Mucosa of rectum (tissue), 2 donors: ENCODE measurements at regions not wholly inside any gene's neighbourhood (a gene's known extent, or its start where the extent isn't known, plus 50 kb on each side); places are given as distances from the start of the nearest gene placed in this dataset.

Experiments
- H3K27ac ChIP-seq, 2 donors: one replicate each; pipeline ENCODE4 v1.7.0; 2013; ENCODE audit warnings: inconsistent platforms in 2 of 2, low read depth in 2 of 2, low read length in 2 of 2
- H3K27me3 ChIP-seq, 2 donors: one replicate each; pipeline ENCODE4 v1.7.0; 2013; ENCODE audit warnings: low read length in 2 of 2; ENCODE audit not compliant: control insufficient read depth in 2 of 2, insufficient read depth in 2 of 2
- H3K36me3 ChIP-seq, 2 donors: one replicate each; pipeline ENCODE4 v1.7.0; 2013; ENCODE audit warnings: low read length in 2 of 2; ENCODE audit not compliant: control insufficient read depth in 2 of 2, insufficient read depth in 2 of 2
- H3K4me1 ChIP-seq, 2 donors: one replicate each; pipeline ENCODE4 v1.7.0; 2013; ENCODE audit warnings: low read length in 2 of 2, mild to moderate bottlenecking in 1 of 2; ENCODE audit not compliant: control insufficient read depth in 2 of 2, insufficient read depth in 2 of 2
- H3K4me3 ChIP-seq, 2 donors: one replicate each; pipeline ENCODE4 v1.7.0; 2013; ENCODE audit warnings: low read length in 2 of 2
- H3K9ac ChIP-seq, 2 donors: one replicate each; pipeline ENCODE4 v1.7.0; 2013; ENCODE audit warnings: low read length in 2 of 2, low read depth in 1 of 2, mild to moderate bottlenecking in 1 of 2
- H3K9me3 ChIP-seq, 2 donors: one replicate each; pipeline ENCODE4 v1.7.0; 2013; ENCODE audit warnings: low read length in 2 of 2; ENCODE audit not compliant: control insufficient read depth in 2 of 2
- donor health status: healthy.
- donor health status: Normal muscosa, but diverticular disease.

GRCh38 chr5:97836816-97837215 lies 653.8 kb upstream of the RIOK2 start:
- H3K36me3 ChIP-seq, result no peaks in the 10 kb centered on the region
- no peak overlapping the region for H3K9ac ChIP-seq
- no peaks in the 10 kb centered on the region for H3K4me1 ChIP-seq

GRCh38 chr5:97838214-97838613 lies 655.2 kb upstream of the RIOK2 start:
- Histone ChIP-seq H3K27ac (no peak overlapping the region), H3K4me1 (no peaks in the 10 kb centered on the region), H3K9me3 (no peaks in the 10 kb centered on the region)

More at GRCh38 chr5:97836816-97837215, 653.8 kb upstream of the RIOK2 start:
- no peaks in the 10 kb centered on the region for H3K9me3 ChIP-seq
- H3K27ac ChIP-seq, result no peak overlapping the region
- H3K4me3 ChIP-seq, result no peak overlapping the region
- H3K27me3 ChIP-seq, result no peaks in the 10 kb centered on the region

DNA sequence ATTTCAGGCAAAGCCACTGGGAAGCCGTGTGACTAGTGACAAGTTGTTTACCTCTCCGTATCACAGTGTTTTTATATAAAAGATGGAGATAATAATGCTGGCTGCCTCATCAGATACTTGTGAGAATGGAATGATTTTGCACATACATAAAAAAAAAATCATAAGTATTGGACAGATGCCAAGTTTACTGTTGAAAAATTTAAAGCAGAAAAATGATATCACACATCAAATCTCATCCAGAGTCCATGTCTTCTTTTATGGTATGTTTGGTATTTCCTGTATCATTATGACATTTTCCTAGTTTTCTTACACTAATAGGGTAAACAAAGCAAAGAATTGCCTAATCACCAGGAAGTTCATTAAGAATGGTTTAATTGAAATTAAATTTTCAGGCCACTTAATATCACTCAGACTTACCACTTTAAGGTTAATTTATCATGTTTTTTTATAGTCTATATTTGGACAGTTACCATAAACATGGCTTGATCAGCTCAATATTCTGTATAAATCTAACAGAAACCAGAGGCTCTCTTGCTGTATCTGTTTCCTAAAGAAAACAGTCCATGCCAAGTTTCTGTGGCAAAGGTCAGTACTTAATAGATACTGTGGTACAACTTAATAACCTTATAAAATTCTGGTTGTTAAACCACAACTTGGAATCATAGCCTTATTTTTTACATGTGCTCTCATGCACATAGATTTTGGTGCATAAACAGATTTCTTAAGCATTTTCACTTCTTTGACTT lies 656.5 kb upstream of the RIOK2 start:
- no peaks in the 10 kb centered on the region for H3K9me3 ChIP-seq
- no peaks in the 10 kb centered on the region for H3K36me3 ChIP-seq
- no peak overlapping the region for H3K4me3 ChIP-seq
- H3K4me1 ChIP-seq, result no peaks in the 10 kb centered on the region
- H3K9ac ChIP-seq, result no peak overlapping the region
- H3K27me3 ChIP-seq, result no peaks in the 10 kb centered on the region
- H3K27ac ChIP-seq, result no peak overlapping the region

More at GRCh38 chr5:97838214-97838613, 655.2 kb upstream of the RIOK2 start:
- H3K27me3 ChIP-seq, result no peaks in the 10 kb centered on the region
- no peak overlapping the region for H3K4me3 ChIP-seq
- no peaks in the 10 kb centered on the region for H3K36me3 ChIP-seq
- no peak overlapping the region for H3K9ac ChIP-seq

- no peaks in the 10 kb centered on the region for H3K27me3 ChIP-seq
- no peaks in the 10 kb centered on the region for H3K9me3 ChIP-seq
- H3K27ac ChIP-seq, result no peak overlapping the region
- H3K4me1 ChIP-seq, result no peaks in the 10 kb centered on the region
- no peak overlapping the region for H3K9ac ChIP-seq
- H3K36me3 ChIP-seq, result no peaks in the 10 kb centered on the region
- H3K4me3 ChIP-seq, result no peak overlapping the region
Observed at GRCh38 chr5:97840643-97841042, 657.6 kb upstream of the RIOK2 start.

GRCh38 chr5:97842687-97843086 lies 659.6 kb upstream of the RIOK2 start:
- Histone ChIP-seq H3K9ac (no peak overlapping the region), H3K36me3 (no peaks in the 10 kb centered on the region), H3K9me3 (no peaks in the 10 kb centered on the region), H3K4me3 (no peak overlapping the region), H3K4me1 (no peaks in the 10 kb centered on the region), H3K27me3 (no peaks in the 10 kb centered on the region), H3K27ac (no peak overlapping the region)

- Histone ChIP-seq H3K27ac (no peak overlapping the region), H3K4me1 (no peaks in the 10 kb centered on the region), H3K9ac (no peak overlapping the region), H3K9me3 (no peaks in the 10 kb centered on the region), H3K36me3 (no peaks in the 10 kb centered on the region), H3K4me3 (no peak overlapping the region), H3K27me3 (no peaks in the 10 kb centered on the region)
Observed at GRCh38 chr5:97844797-97845196, 661.8 kb upstream of the RIOK2 start.

GRCh38 chr5:97846643-97847042 lies 663.6 kb upstream of the RIOK2 start:
- Histone ChIP-seq H3K36me3 (no peaks in the 10 kb centered on the region), H3K4me3 (no peak overlapping the region), H3K27me3 (no peaks in the 10 kb centered on the region), H3K9ac (no peak overlapping the region), H3K9me3 (no peaks in the 10 kb centered on the region), H3K27ac (no peak overlapping the region), H3K4me1 (no peaks in the 10 kb centered on the region)

GRCh38 chr5:97847920-97848631 lies 665.0 kb upstream of the RIOK2 start:
- no peak overlapping the region for H3K4me3 ChIP-seq
- no peaks in the 10 kb centered on the region for H3K9me3 ChIP-seq
- no peaks in the 10 kb centered on the region for H3K4me1 ChIP-seq
- no peaks in the 10 kb centered on the region for H3K36me3 ChIP-seq
- H3K27ac ChIP-seq, result no peak overlapping the region
- no peak overlapping the region for H3K9ac ChIP-seq
- no peaks in the 10 kb centered on the region for H3K27me3 ChIP-seq

DNA sequence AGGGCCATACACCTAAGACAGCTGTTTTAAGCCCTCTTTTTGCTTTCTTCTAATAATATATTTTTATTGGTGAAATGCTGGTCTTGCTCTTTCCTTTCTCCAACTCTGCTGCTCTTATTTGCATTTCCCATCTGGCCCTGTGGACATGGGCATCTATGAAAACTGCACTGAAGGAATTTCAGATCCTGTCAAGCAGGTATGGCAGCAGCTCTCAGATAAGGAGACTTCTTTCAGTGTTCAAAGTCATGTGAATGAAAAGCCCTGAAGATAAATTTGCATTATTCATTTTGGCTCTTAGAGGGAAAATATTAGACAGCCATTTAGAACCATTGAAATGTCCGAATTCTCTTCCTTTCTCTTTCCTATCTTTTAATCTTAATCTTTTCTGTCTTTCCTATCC lies 668.0 kb upstream of the RIOK2 start:
- Histone ChIP-seq H3K36me3 (no peaks in the 10 kb centered on the region), H3K9ac (no peak overlapping the region), H3K4me3 (no peak overlapping the region), H3K4me1 (no peaks in the 10 kb centered on the region), H3K27ac (no peak overlapping the region), H3K27me3 (no peaks in the 10 kb centered on the region), H3K9me3 (no peaks in the 10 kb centered on the region)

DNA sequence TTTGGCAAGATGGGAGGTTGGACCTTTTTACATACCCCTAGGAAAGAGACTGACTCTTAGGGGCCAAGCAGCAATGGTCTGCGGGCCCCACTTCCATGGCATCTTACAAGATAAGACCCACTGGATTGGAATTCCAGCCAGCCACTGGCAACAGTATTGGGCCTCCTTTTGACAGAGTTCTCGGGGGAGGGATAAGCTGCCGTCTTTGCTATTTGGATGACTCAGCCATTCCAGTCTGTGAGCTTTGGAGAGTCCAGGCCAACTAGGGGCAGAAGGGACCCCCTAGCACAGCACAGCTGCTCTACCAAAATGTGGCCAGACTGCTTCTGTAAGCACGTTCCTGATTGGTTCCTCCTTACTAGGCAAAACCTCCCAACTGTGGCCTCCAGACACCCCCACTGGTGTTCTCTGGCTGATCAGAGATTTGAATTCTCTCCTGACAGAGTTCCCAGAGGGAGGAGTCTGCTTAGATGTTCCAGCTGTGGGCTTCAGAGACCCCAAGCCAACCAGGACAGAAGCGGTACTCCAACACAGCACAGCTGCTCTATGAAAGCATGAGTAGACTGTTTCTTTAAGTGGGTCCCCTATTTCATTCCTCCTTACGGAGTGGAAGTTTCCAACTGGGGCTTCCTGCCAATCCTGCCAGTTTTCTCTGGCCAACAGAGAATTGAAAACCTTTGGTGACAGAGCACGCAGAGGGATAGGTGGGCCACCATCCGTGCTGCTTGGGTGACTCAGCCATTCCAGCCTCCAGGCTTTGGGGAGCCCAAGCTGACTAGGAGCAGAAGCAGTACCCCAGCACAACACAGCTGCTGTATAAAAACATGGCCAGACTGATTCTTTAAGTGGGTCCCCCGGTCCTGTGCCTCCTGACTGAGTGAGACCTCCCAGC lies 672.1 kb upstream of the RIOK2 start:
- H3K36me3 ChIP-seq, result no peaks in the 10 kb centered on the region
- no peaks in the 10 kb centered on the region for H3K4me1 ChIP-seq
- no peak overlapping the region for H3K4me3 ChIP-seq
- H3K27ac ChIP-seq, result no peak overlapping the region
- no peaks in the 10 kb centered on the region for H3K27me3 ChIP-seq
- H3K9me3 ChIP-seq, result no peaks in the 10 kb centered on the region
- no peak overlapping the region for H3K9ac ChIP-seq
